ENCODE measurements at regions not wholly inside any gene's neighbourhood (a gene's known extent, or its start where the extent isn't known, plus 50 kb on each side); places are given as distances from the start of the nearest gene placed in this dataset.

- Histone ChIP-seq H3K9me3 (no peaks in the 10 kb centered on the region), H3K4me3 (no peak overlapping the region), H3K27ac (no peak overlapping the region), H3K27me3 (no peaks in the 10 kb centered on the region), H3K4me1 (peaks cover 0 to 22% (median 4%) of the 10 kb centered on the region in 3 donors), H3K36me3 (no peaks in the 10 kb centered on the region)
- no peak for TF ChIP-seq POLR2A (IDR thresholded peaks at IDR 0.05)
- WGBS, 2 donors (ENCODE audit: low coverage in 1 of 2) = 100% methylated on average over 1 of the region's 1 CpG; no CpG with 5 or more reads in 1 of the 2 donors
- no peak for ATAC-seq
Measured at GRCh38 chr2:18821431-18821830, 232.1 kb upstream of the NT5C1B start.

DNA sequence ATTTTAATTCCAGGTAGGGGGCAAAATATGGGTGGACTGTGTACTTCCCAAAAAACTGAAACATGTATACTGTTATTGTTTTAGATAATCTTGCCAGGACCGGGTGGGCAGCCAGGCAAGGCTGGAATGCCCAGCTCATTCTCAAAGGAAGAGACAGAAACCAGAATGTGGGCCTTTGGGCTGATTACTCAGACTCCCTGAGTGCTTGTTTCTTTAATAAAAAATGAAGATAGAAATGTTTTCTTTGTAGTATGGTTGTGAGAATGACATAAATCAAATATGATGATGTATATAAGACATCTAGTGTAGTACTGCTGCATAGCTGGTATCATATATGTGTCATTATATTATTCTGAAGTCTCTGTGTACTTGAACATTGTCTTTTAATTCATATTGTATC lies 231.6 kb upstream of the NT5C1B start:
- H3K27me3 ChIP-seq = no peaks in the 10 kb centered on the region
- no peaks in the 10 kb centered on the region for H3K36me3 ChIP-seq
- no peak for ATAC-seq
- TF ChIP-seq EP300 (IDR thresholded peaks at IDR 0.05) (no peak), POLR2A (IDR thresholded peaks at IDR 0.05) (no peak), POLR2AphosphoS5 (IDR thresholded peaks at IDR 0.05) (no peak)
- TF ChIP-seq, protein P1, sequence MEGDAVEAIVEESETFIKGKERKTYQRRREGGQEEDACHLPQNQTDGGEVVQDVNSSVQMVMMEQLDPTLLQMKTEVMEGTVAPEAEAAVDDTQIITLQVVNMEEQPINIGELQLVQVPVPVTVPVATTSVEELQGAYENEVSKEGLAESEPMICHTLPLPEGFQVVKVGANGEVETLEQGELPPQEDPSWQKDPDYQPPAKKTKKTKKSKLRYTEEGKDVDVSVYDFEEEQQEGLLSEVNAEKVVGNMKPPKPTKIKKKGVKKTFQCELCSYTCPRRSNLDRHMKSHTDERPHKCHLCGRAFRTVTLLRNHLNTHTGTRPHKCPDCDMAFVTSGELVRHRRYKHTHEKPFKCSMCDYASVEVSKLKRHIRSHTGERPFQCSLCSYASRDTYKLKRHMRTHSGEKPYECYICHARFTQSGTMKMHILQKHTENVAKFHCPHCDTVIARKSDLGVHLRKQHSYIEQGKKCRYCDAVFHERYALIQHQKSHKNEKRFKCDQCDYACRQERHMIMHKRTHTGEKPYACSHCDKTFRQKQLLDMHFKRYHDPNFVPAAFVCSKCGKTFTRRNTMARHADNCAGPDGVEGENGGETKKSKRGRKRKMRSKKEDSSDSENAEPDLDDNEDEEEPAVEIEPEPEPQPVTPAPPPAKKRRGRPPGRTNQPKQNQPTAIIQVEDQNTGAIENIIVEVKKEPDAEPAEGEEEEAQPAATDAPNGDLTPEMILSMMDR (IDR thresholded peaks at IDR 0.05) = no peak
- H3K4me1 ChIP-seq = peaks cover 0 to 22% (median 4%) of the 10 kb centered on the region in 3 donors
- H3K27ac ChIP-seq = no peak overlapping the region
- 43% methylated on average over 1 of the region's 1 CpG; no CpG with 5 or more reads in 1 of the 2 donors for WGBS, 2 donors (ENCODE audit: low coverage in 1 of 2)
- no peak overlapping the region for H3K4me3 ChIP-seq
- H3K9me3 ChIP-seq = no peaks in the 10 kb centered on the region

GRCh38 chr2:18819566-18819965 lies 230.2 kb upstream of the NT5C1B start:
- Histone ChIP-seq H3K4me3 (no peak overlapping the region), H3K4me1 (peaks cover 0 to 15% (median 4%) of the 10 kb centered on the region in 3 donors), H3K27ac (no peak overlapping the region), H3K36me3 (no peaks in the 10 kb centered on the region), H3K9me3 (no peaks in the 10 kb centered on the region), H3K27me3 (no peaks in the 10 kb centered on the region)
- no peak for ATAC-seq
- WGBS, 2 donors (ENCODE audit: low coverage in 1 of 2) = 86 to 90% methylated on average over 2 of the region's 2 CpGs
- TF ChIP-seq, protein P1 (IDR thresholded peaks at IDR 0.05) = no peak
- TF ChIP-seq POLR2AphosphoS5 (IDR thresholded peaks at IDR 0.05) (no peak), POLR2A (IDR thresholded peaks at IDR 0.05) (no peak), EP300 (IDR thresholded peaks at IDR 0.05) (no peak)

GRCh38 chr2:18814387-18814786 lies 225.0 kb upstream of the NT5C1B start:
- 69 to 82% methylated on average over 2 of the region's 2 CpGs for WGBS, 2 donors (ENCODE audit: low coverage in 1 of 2)
- Histone ChIP-seq H3K36me3 (no peaks in the 10 kb centered on the region), H3K9me3 (no peaks in the 10 kb centered on the region), H3K4me1 (peaks cover 0 to 1% (median under 1%) of the 10 kb centered on the region in 3 donors), H3K4me3 (no peak overlapping the region), H3K27ac (no peak overlapping the region), H3K27me3 (no peaks in the 10 kb centered on the region)
- TF ChIP-seq, protein P1 (IDR thresholded peaks at IDR 0.05) = no peak
- TF ChIP-seq POLR2A (IDR thresholded peaks at IDR 0.05) (no peak), POLR2AphosphoS5 (IDR thresholded peaks at IDR 0.05) (no peak), EP300 (IDR thresholded peaks at IDR 0.05) (no peak)
- ATAC-seq = no peak

DNA sequence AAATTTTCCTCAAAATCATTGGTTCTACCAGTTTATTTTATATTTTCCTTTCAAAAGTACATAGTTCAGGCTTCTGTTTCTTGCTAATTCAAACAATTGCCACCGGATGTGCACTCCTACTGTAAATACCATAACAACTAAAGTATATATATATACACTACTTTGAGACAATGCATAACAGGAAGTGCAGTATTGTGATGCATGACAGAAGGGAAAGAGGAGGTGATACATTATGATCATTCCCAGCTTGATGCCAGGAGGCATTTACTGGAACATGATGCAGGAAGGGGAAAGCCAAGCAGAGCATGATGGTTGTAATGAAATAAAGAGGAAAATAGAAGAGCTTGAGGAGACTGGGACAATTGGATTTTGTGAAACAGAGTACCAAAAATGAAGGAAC lies 215.2 kb upstream of the NT5C1B start:
- no peak overlapping the region for H3K27ac ChIP-seq
- TF ChIP-seq POLR2AphosphoS5 (IDR thresholded peaks at IDR 0.05) (no peak), POLR2A (IDR thresholded peaks at IDR 0.05) (no peak)
- no peaks in the 10 kb centered on the region for H3K9me3 ChIP-seq
- H3K27me3 ChIP-seq = no peaks in the 10 kb centered on the region
- ATAC-seq = no peak
- 50 to 69% methylated on average over 1 of the region's 1 CpG for WGBS, 2 donors (ENCODE audit: low coverage in 1 of 2)
- H3K4me3 ChIP-seq = no peak overlapping the region
- H3K36me3 ChIP-seq = no peaks in the 10 kb centered on the region
- no peaks in the 10 kb centered on the region for H3K4me1 ChIP-seq

DNA sequence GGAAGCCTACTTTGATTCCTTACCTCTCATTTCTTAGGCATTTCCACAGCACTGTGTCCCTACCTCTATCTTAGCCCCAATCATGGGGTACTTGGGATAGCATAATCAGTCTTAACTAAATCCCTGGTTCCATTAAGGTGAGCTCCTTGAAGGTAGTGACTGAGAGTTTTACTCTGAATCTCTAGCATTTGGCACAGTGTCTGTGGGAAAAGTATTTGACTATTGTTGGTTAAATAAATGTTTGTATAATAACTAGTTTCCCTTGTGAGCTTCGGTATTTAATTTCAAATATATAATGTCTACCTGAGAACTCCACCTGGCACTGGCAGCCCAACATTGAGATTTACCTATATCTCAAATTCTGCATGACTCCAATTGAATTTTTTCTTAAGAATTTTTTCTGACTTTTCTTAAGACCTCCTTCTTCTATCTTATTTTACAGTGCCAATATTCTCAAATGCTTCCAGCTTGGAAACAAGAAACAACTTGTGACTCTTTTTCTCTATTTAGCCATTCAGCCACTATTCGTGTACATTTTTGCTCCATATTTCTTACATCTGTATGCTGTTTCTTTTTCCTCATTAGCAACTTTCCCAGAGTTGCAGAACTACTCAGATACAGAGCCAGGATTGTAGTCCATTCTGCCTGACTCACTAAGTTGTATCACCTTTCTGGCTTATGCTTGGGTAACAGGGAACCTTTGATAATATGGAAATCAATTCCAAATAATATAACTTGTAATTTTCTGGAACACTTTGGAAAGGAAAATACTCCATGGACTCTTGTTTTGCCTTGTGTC lies 214.0 kb upstream of the NT5C1B start:
- H3K4me1 ChIP-seq = no peaks in the 10 kb centered on the region

More for the DNA sequence above, 214.0 kb upstream of the NT5C1B start:
- ATAC-seq = no peak
- H3K27me3 ChIP-seq = no peaks in the 10 kb centered on the region
- H3K27ac ChIP-seq = no peak overlapping the region
- no peak overlapping the region for H3K4me3 ChIP-seq
- H3K9me3 ChIP-seq = no peaks in the 10 kb centered on the region
- TF ChIP-seq, protein P1 (IDR thresholded peaks at IDR 0.05) = no peak
- no peak for TF ChIP-seq EP300 (IDR thresholded peaks at IDR 0.05)
- TF ChIP-seq POLR2AphosphoS5 (IDR thresholded peaks at IDR 0.05) = no peak
- TF ChIP-seq POLR2A (IDR thresholded peaks at IDR 0.05) = no peak
- 61 to 63% methylated on average over 2 of the region's 2 CpGs for WGBS, 2 donors (ENCODE audit: low coverage in 1 of 2)
- no peaks in the 10 kb centered on the region for H3K36me3 ChIP-seq

Data from gastroesophageal sphincter (tissue), 4 donors.